Liver (tissue), 8 donors: ENCODE measurements at regions not wholly inside any gene's neighbourhood (a gene's known extent, or its start where the extent isn't known, plus 50 kb on each side); places are given as distances from the start of the nearest gene placed in this dataset.

Experiments used
- DNase-seq: peaks from one replicate; pipeline ENCODE4 v3.0.0-alpha.2; 2017; ENCODE audit warnings: low spot score
- H3K27ac ChIP-seq, 2 donors: one replicate each; pipeline ENCODE4 v1.7.0; 2013; ENCODE audit warnings: inconsistent platforms in 2 of 2, low read length in 2 of 2, control low read depth in 1 of 2, low read depth in 1 of 2, mild to moderate bottlenecking in 1 of 2
- H3K27me3 ChIP-seq, 4 donors: one replicate each; pipeline versions ENCODE4 v1.6.1 to v1.7.0; 2013; ENCODE audit warnings: low read length in 3 of 4, inconsistent platforms in 1 of 4, mild to moderate bottlenecking in 1 of 4, moderate library complexity in 1 of 4; ENCODE audit not compliant: control insufficient read depth in 4 of 4, insufficient read depth in 4 of 4
- H3K36me3 ChIP-seq, 4 donors: one replicate each; pipeline versions ENCODE4 v1.6.1 to v1.7.0; 2013; ENCODE audit warnings: low read length in 3 of 4, mild to moderate bottlenecking in 3 of 4, low read depth in 1 of 4, moderate library complexity in 1 of 4; ENCODE audit not compliant: control insufficient read depth in 4 of 4, insufficient read depth in 3 of 4
- H3K4me1 ChIP-seq, 4 donors: one replicate each; pipeline versions ENCODE4 v1.6.1 to v1.7.0; 2013; ENCODE audit warnings: low read length in 3 of 4, mild to moderate bottlenecking in 3 of 4, moderate library complexity in 1 of 4; ENCODE audit not compliant: control insufficient read depth in 4 of 4, insufficient read depth in 4 of 4
- H3K4me3 ChIP-seq, 3 donors: one replicate each; pipeline versions ENCODE4 v1.6.1 to v1.7.0; 2013; ENCODE audit warnings: low read length in 3 of 3, control low read depth in 1 of 3, low read depth in 1 of 3, mild to moderate bottlenecking in 1 of 3
- H3K9ac ChIP-seq, 2 donors: one replicate each; pipeline ENCODE4 v1.7.0; 2013; ENCODE audit warnings: low read length in 2 of 2, mild to moderate bottlenecking in 2 of 2, moderate library complexity in 2 of 2, control low read depth in 1 of 2, low read depth in 1 of 2
- H3K9me3 ChIP-seq, 4 donors: one replicate each; pipeline versions ENCODE4 v1.6.1 to v1.7.0; 2013; ENCODE audit warnings: low read length in 3 of 4; ENCODE audit not compliant: control insufficient read depth in 4 of 4
- ATF3 ChIP-seq: IDR thresholded peaks from 2 replicates; pipeline ENCODE4 v1.6.1; 2016; ENCODE audit warnings: antibody characterized with exemption
- CTCF ChIP-seq: fragments of 150-350 bp; IDR thresholded peaks from 2 replicates; pipeline ENCODE4 v1.5.1; 2017; ENCODE audit warnings: improper control_type of control experiment, low read depth, low read length; ENCODE audit not compliant: missing input control
- EGR1 ChIP-seq, 2 donors: IDR thresholded peaks; 2 replicates each; pipeline ENCODE4 v1.6.1; 2016 to 2018; ENCODE audit warnings: antibody characterized with exemption in 2 of 2, low read depth in 2 of 2
- FOXA1 ChIP-seq: IDR thresholded peaks from 2 replicates; pipeline ENCODE4 v1.6.1; 2016; ENCODE audit warnings: antibody characterized with exemption
- FOXA2 ChIP-seq: IDR thresholded peaks from 2 replicates; pipeline ENCODE4 v1.6.1; 2016; ENCODE audit warnings: antibody characterized with exemption
- GABPA ChIP-seq, 2 donors: IDR thresholded peaks in 1 of 2; conservative IDR thresholded peaks in 1 of 2; 2 replicates each; pipeline ENCODE4 v1.6.1; 2016; ENCODE audit warnings: antibody characterized with exemption in 2 of 2, mild to moderate bottlenecking in 1 of 2, moderate library complexity in 1 of 2
- HNF4A ChIP-seq, 2 donors: conservative IDR thresholded peaks; 2 replicates each; pipeline ENCODE4 v1.6.1; 2016; ENCODE audit warnings: antibody characterized with exemption in 2 of 2, mild to moderate bottlenecking in 2 of 2
- HNF4G ChIP-seq: IDR thresholded peaks from 2 replicates; pipeline ENCODE4 v1.6.1; 2016; ENCODE audit warnings: antibody characterized with exemption
- JUND ChIP-seq, 2 donors: IDR thresholded peaks; 2 replicates each; pipeline ENCODE4 v1.6.1; 2016; ENCODE audit warnings: antibody characterized with exemption in 2 of 2
- MAX ChIP-seq: IDR thresholded peaks from 2 replicates; pipeline ENCODE4 v1.6.1; 2016; ENCODE audit warnings: antibody characterized with exemption
- NR2F2 ChIP-seq: IDR thresholded peaks from 2 replicates; pipeline ENCODE4 v1.6.1; 2016; ENCODE audit warnings: antibody characterized with exemption
- RAD21 ChIP-seq, 2 donors: IDR thresholded peaks; 2 replicates each; pipeline ENCODE4 v1.6.1; 2016; ENCODE audit warnings: antibody characterized with exemption in 2 of 2, mild to moderate bottlenecking in 2 of 2
- REST ChIP-seq: IDR thresholded peaks from 2 replicates; pipeline ENCODE4 v1.6.1; 2016; ENCODE audit warnings: antibody characterized with exemption, mild to moderate bottlenecking
- RXRA ChIP-seq, 2 donors: IDR thresholded peaks; 2 replicates each; pipeline ENCODE4 v1.6.1; 2017 to 2018; ENCODE audit warnings: antibody characterized with exemption in 2 of 2, mild to moderate bottlenecking in 1 of 2
- SP1 ChIP-seq: IDR thresholded peaks from 2 replicates; pipeline ENCODE4 v1.6.1; 2018; ENCODE audit warnings: antibody characterized with exemption, mild to moderate bottlenecking
- TAF1 ChIP-seq: conservative IDR thresholded peaks from 2 replicates; pipeline ENCODE4 v1.6.1; 2016; ENCODE audit warnings: antibody characterized with exemption, mild to moderate bottlenecking
- YY1 ChIP-seq: IDR thresholded peaks from 2 replicates; pipeline ENCODE4 v1.6.1; 2016; ENCODE audit warnings: antibody characterized with exemption, mild to moderate bottlenecking
- ZBTB33 ChIP-seq: IDR thresholded peaks from 2 replicates; pipeline ENCODE4 v1.6.1; 2016; ENCODE audit warnings: antibody characterized with exemption
- WGBS: extraction: QIAGEN DNeasy Blood & Tissue Kit; methylation state at CpG from one replicate; pipeline ENCODE4 v1.1.7; 2013; 5-methylcytosine and 5-hydroxymethylcytosine counted together
- donor health status: healthy.
- donor health status: healthy.
- donor health status: healthy.
- donor health status: healthy.
- donor health status: healthy.

- Histone ChIP-seq H3K9ac (no peak overlapping the region), H3K4me1 (no peaks in the 10 kb centered on the region), H3K4me3 (no peak overlapping the region), H3K27me3 (no peaks in the 10 kb centered on the region), H3K27ac (no peak overlapping the region), H3K36me3 (no peaks in the 10 kb centered on the region), H3K9me3 (no peaks in the 10 kb centered on the region)
- WGBS = 90% methylated on average over 3 of the region's 3 CpGs
- DNase-seq = no peak
- TF ChIP-seq FOXA2 = no peak
- no peak for TF ChIP-seq EGR1 (IDR thresholded peaks at IDR 0.05; ENCODE audit: low read depth in 2 of 2)
- no peak for TF ChIP-seq JUND (IDR thresholded peaks at IDR 0.05)
- no peak for TF ChIP-seq ZBTB33
- TF ChIP-seq HNF4A (conservative IDR thresholded peaks at IDR 0.05) = no peak
- TF ChIP-seq TAF1 = no peak
- no peak for TF ChIP-seq YY1
- TF ChIP-seq NR2F2 = no peak
- no peak for TF ChIP-seq REST
- TF ChIP-seq HNF4G = no peak
- TF ChIP-seq MAX = no peak
- no peak for TF ChIP-seq RXRA (IDR thresholded peaks at IDR 0.05)
- TF ChIP-seq GABPA (IDR thresholded peaks at IDR 0.05 in 1 of 2, conservative IDR thresholded peaks at IDR 0.05 in 1 of 2) = no peak
- TF ChIP-seq FOXA1 = no peak
- TF ChIP-seq CTCF = no peak
- TF ChIP-seq RAD21 (IDR thresholded peaks at IDR 0.05) = no peak
- no peak for TF ChIP-seq ATF3
- no peak for TF ChIP-seq SP1
Measured at GRCh38 chr6:40778196-40778595, 191.0 kb upstream of the LRFN2 start.
